ENCODE measurements at regions not wholly inside any gene's neighbourhood (a gene's known extent, or its start where the extent isn't known, plus 50 kb on each side); places are given as distances from the start of the nearest gene placed in this dataset.

DNA sequence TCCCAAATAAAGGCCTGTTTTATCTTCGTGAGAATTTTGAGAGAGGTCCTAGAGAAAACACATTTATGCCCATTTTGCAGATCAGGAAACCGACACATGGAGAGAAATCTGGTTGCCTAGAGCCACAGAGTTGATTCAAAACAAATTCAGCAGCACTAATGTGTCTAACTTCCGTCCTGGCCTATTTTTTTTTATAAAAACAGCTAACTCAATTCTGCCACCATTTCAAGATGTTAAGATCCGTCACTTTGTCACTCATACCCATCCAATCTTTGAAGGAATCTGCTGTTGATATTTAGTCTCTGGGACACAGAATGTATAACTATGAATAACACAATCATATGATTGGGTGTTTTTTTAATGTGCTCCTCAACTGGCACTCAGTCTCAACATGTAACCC, 611.1 kb upstream of the ARID1B start:
- no peaks in the 10 kb centered on the region for H3K4me1 ChIP-seq (ENCODE audit: control insufficient read depth in 1 of 2, insufficient read depth in 2 of 2, low read length in 2 of 2)
- BruUV-seq (replicated peaks), result no TSS peak
- no peak for TF ChIP-seq FOSL1 (IDR thresholded peaks at IDR 0.05; ENCODE audit: low read depth)
- no peak for TF ChIP-seq JUND (IDR thresholded peaks at IDR 0.05)
- no peak for TF ChIP-seq TCF7L2 (IDR thresholded peaks at IDR 0.05; ENCODE audit: borderline replicate concordance, extremely low read depth, insufficient read depth, insufficient read length)
- TF ChIP-seq RAD21 (IDR thresholded peaks at IDR 0.05; ENCODE audit: low read depth), result no peak
- TF ChIP-seq EGR1 (IDR thresholded peaks at IDR 0.05; ENCODE audit: low read depth), result no peak
- no peak for TF ChIP-seq SP1 (IDR thresholded peaks at IDR 0.05; ENCODE audit: low read depth)
- TF ChIP-seq SRF (IDR thresholded peaks at IDR 0.05; ENCODE audit: low read depth), result no peak
- no peak for TF ChIP-seq SIN3A (IDR thresholded peaks at IDR 0.05; ENCODE audit: low read depth)
- TF ChIP-seq ZFX (IDR thresholded peaks at IDR 0.05), result no peak
- TF ChIP-seq ELF1 (IDR thresholded peaks at IDR 0.05; ENCODE audit: borderline replicate concordance, low read depth), result no peak
- H4K20me1 ChIP-seq (ENCODE audit: insufficient read depth), result no peaks in the 10 kb centered on the region
- H3K36me3 ChIP-seq (ENCODE audit: control insufficient read depth in 1 of 2, insufficient read depth in 2 of 2, low read length in 2 of 2), result no peaks in the 10 kb centered on the region
- no peak overlapping the region for H2AFZ ChIP-seq (ENCODE audit: low read depth, low read length, poor library complexity, severe bottlenecking)
- H3K27ac ChIP-seq (ENCODE audit: low read depth, low read length), result no peak overlapping the region
- H3K4me2 ChIP-seq (ENCODE audit: low read length), result no peak overlapping the region
- intact Hi-C loops (cut with micrococcal nuclease), result no loop called here
- ATAC-seq, result no peak
- ChIA-PET CTCF (no interaction called here), POLR2A (no interaction called here), RAD21 (ENCODE audit: low non-redundant PET in 1 of 2, low total read pairs in 2 of 2, uncharacterized antibody in 2 of 2, unreplicated experiment in 2 of 2) (no interaction called here)
- no peak overlapping the region for H3K4me3 ChIP-seq (replicated peaks in 1 of 2; ENCODE audit: low read depth in 1 of 2, low read length in 2 of 2)
- no peaks in the 10 kb centered on the region for H3K79me2 ChIP-seq (ENCODE audit: insufficient read depth, low read length)
- no peaks in the 10 kb centered on the region for H3K9me2 ChIP-seq (ENCODE audit: insufficient read depth)
- DNase-seq (ENCODE audit: low read depth, low spot score), result no peak
- no peak overlapping the region for H3K9ac ChIP-seq (ENCODE audit: low read length)
- no peaks in the 10 kb centered on the region for H3K9me3 ChIP-seq (ENCODE audit: control insufficient read depth in 1 of 2, insufficient read depth in 1 of 2, low read depth in 1 of 2, low read length in 2 of 2)
- no peaks in the 10 kb centered on the region for H3K27me3 ChIP-seq (ENCODE audit: insufficient read depth, low read length)

DNA sequence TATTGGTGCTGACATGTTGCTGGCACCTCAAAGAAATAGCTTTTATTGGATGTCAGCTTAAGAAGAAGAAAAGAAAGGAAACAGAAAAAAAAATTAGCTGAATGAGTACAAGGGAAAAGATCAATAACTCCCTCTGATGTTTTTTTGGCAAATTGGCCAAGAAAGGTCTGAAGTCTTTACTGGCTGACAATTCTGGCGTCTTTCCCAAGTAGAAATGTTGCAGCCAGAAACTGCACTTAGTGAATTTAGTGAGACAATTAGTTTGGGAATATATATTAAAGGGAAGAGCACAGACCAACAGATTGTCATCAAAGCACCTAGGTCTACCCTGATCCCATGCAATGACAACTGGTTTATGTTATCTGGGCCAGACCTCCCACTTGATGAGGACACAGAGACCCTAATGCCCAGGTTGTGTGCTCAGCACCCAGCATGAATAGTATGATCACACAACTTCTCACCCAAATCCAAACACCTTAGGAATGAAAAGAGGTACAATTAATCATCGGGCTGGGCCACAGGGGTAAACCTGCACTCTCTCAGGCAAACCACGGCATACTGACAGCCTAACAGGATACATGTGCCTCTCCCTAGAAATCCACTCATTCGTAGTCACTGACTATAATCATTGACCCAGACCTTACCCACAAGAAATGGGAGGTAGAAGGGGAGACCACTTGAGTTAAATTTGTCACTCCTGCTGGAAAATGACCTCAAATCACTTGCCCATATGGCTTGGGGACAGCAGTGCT, 612.3 kb upstream of the ARID1B start:
- no TSS peak for BruUV-seq (replicated peaks)
- H4K20me1 ChIP-seq (ENCODE audit: insufficient read depth), result no peaks in the 10 kb centered on the region
- no peaks in the 10 kb centered on the region for H3K36me3 ChIP-seq (ENCODE audit: control insufficient read depth in 1 of 2, insufficient read depth in 2 of 2, low read length in 2 of 2)
- no peak overlapping the region for H3K4me2 ChIP-seq (ENCODE audit: low read length)
- no peaks in the 10 kb centered on the region for H3K9me2 ChIP-seq (ENCODE audit: insufficient read depth)
- ATAC-seq (no peak), DNase-seq (ENCODE audit: low read depth, low spot score) (no peak)
- intact Hi-C loops (cut with micrococcal nuclease), result no loop called here
- H2AFZ ChIP-seq (ENCODE audit: low read depth, low read length, poor library complexity, severe bottlenecking), result no peak overlapping the region
- H3K79me2 ChIP-seq (ENCODE audit: insufficient read depth, low read length), result no peaks in the 10 kb centered on the region
- H3K27me3 ChIP-seq (ENCODE audit: insufficient read depth, low read length), result no peaks in the 10 kb centered on the region
- no peak overlapping the region for H3K4me3 ChIP-seq (replicated peaks in 1 of 2; ENCODE audit: low read depth in 1 of 2, low read length in 2 of 2)
- H3K27ac ChIP-seq (ENCODE audit: low read depth, low read length), result no peak overlapping the region
- no peaks in the 10 kb centered on the region for H3K9me3 ChIP-seq (ENCODE audit: control insufficient read depth in 1 of 2, insufficient read depth in 1 of 2, low read depth in 1 of 2, low read length in 2 of 2)
- no peak overlapping the region for H3K9ac ChIP-seq (ENCODE audit: low read length)
- no peaks in the 10 kb centered on the region for H3K4me1 ChIP-seq (ENCODE audit: control insufficient read depth in 1 of 2, insufficient read depth in 2 of 2, low read length in 2 of 2)
- CTCF ChIA-PET, result no interaction called here
- TF ChIP-seq SIN3A (IDR thresholded peaks at IDR 0.05; ENCODE audit: low read depth) (no peak), TCF7L2 (IDR thresholded peaks at IDR 0.05; ENCODE audit: borderline replicate concordance, extremely low read depth, insufficient read depth, insufficient read length) (no peak), FOSL1 (IDR thresholded peaks at IDR 0.05; ENCODE audit: low read depth) (no peak), EZH2phosphoT487 (IDR thresholded peaks at IDR 0.05; ENCODE audit: borderline replicate concordance) (no peak), EGR1 (IDR thresholded peaks at IDR 0.05; ENCODE audit: low read depth) (no peak), SRF (IDR thresholded peaks at IDR 0.05; ENCODE audit: low read depth) (no peak)
- RAD21 ChIA-PET (ENCODE audit: low non-redundant PET in 1 of 2, low total read pairs in 2 of 2, uncharacterized antibody in 2 of 2, unreplicated experiment in 2 of 2), result no interaction called here
- POLR2A ChIA-PET, result no interaction called here
